ENCODE measurements at regions not wholly inside any gene's neighbourhood (a gene's known extent, or its start where the extent isn't known, plus 50 kb on each side); places are given as distances from the start of the nearest gene placed in this dataset.
A peak's percentile ranks its signal among the peaks of the same experiment; 100 is the strongest.

- Histone ChIP-seq H3K4me3 (no peak overlapping the region), H3K27ac (no peak overlapping the region), H3K27me3 (peaks cover 0 to 53% of the 10 kb centered on the region in 2 donors), H3K9me3 (no peaks in the 10 kb centered on the region), H3K36me3 (no peaks in the 10 kb centered on the region), H3K4me1 (no peaks in the 10 kb centered on the region)
- TF ChIP-seq CTCF (IDR thresholded peaks at IDR 0.05): no peak
- ATAC-seq (no peak), DNase-seq (peak in 1 of 4 donors; percentile 75)
- intact Hi-C loops (cut with DNase I): no loop called here
Measured at GRCh38 chr3:13237776-13238490, 164.7 kb upstream of the IQSEC1 start.

GRCh38 chr3:13236557-13237173 is 163.4 kb upstream of the IQSEC1 start:
- H3K27me3 ChIP-seq: peaks cover 0 to 64% of the 10 kb centered on the region in 2 donors
- intact Hi-C loops (cut with DNase I): no loop called here
- no peaks in the 10 kb centered on the region for H3K36me3 ChIP-seq
- H3K4me1 ChIP-seq: no peaks in the 10 kb centered on the region
- DNase-seq (peak in 1 of 4 donors; percentile 47), ATAC-seq (no peak)
- H3K4me3 ChIP-seq: no peak overlapping the region
- no peak overlapping the region for H3K27ac ChIP-seq
- no peaks in the 10 kb centered on the region for H3K9me3 ChIP-seq
- TF ChIP-seq CTCF (IDR thresholded peaks at IDR 0.05): no peak

- peaks cover 0 to 64% of the 10 kb centered on the region in 2 donors for H3K27me3 ChIP-seq
- no peak overlapping the region for H3K4me3 ChIP-seq
- no peaks in the 10 kb centered on the region for H3K36me3 ChIP-seq
- H3K27ac ChIP-seq: no peak overlapping the region
- H3K9me3 ChIP-seq: no peaks in the 10 kb centered on the region
- intact Hi-C loops (cut with DNase I): no loop called here
- DNase-seq (peak in 1 of 4 donors; percentile 47), ATAC-seq (no peak)
- TF ChIP-seq CTCF (IDR thresholded peaks at IDR 0.05): no peak
- H3K4me1 ChIP-seq: no peaks in the 10 kb centered on the region
Measured at GRCh38 chr3:13235897-13236296, 162.7 kb upstream of the IQSEC1 start.

GRCh38 chr3:13235079-13235478 is 161.8 kb upstream of the IQSEC1 start:
- Histone ChIP-seq H3K27me3 (peaks cover 0 to 60% of the 10 kb centered on the region in 2 donors), H3K4me1 (no peaks in the 10 kb centered on the region), H3K27ac (no peak overlapping the region), H3K9me3 (no peaks in the 10 kb centered on the region), H3K36me3 (no peaks in the 10 kb centered on the region), H3K4me3 (no peak overlapping the region)
- intact Hi-C loops (cut with DNase I): no loop called here
- peak in 1 of 4 donors; percentile 59 for DNase-seq
- no peak for ATAC-seq
- TF ChIP-seq CTCF (IDR thresholded peaks at IDR 0.05): no peak

GRCh38 chr3:13234666-13235065 is 161.4 kb upstream of the IQSEC1 start:
- intact Hi-C loops (cut with DNase I): no loop called here
- TF ChIP-seq CTCF (IDR thresholded peaks at IDR 0.05): no peak
- no peak overlapping the region for H3K4me3 ChIP-seq
- H3K4me1 ChIP-seq: no peaks in the 10 kb centered on the region
- DNase-seq (peak in 1 of 4 donors; percentile 38), ATAC-seq (no peak)
- peaks cover 0 to 57% of the 10 kb centered on the region in 2 donors for H3K27me3 ChIP-seq
- H3K9me3 ChIP-seq: no peaks in the 10 kb centered on the region
- H3K36me3 ChIP-seq: no peaks in the 10 kb centered on the region
- H3K27ac ChIP-seq: no peak overlapping the region
